GM23338 (cell line): ENCODE measurements at regions not wholly inside any gene's neighbourhood (a gene's known extent, or its start where the extent isn't known, plus 50 kb on each side); places are given as distances from the start of the nearest gene placed in this dataset.

Experiments used
- CREB1 ChIP-seq: fragments of 250-450 bp; sonication (Bioruptor Pico); IDR thresholded peaks from 2 replicates; pipeline ENCODE4 v1.5.0; 2020; ENCODE audit warnings: low read depth, mild to moderate bottlenecking, moderate library complexity
- POLR2AphosphoS5 ChIP-seq: IDR thresholded peaks from 2 replicates; pipeline ENCODE4 v1.6.1; 2016; ENCODE audit warnings: antibody characterized with exemption, low read depth
- TF ChIP-seq, protein P1 (sequence below), 2 experiments: fragments of 200-600 bp in 1 of 2; sonication (generic) in 1 of 2; conservative IDR thresholded peaks; 2 replicates each; pipeline versions ENCODE4 v1.5.1 to v1.6.1; 2016 to 2017; ENCODE audit warnings: antibody characterized with exemption in 2 of 2, low read depth in 2 of 2, mild to moderate bottlenecking in 2 of 2, moderate library complexity in 1 of 2
- TF ChIP-seq, protein P2 (sequence below): IDR thresholded peaks from one replicate; pipeline ENCODE4 v1.6.1; 2018; ENCODE audit warnings: antibody characterized with exemption; ENCODE audit not compliant: unreplicated experiment
- TF ChIP-seq, protein P3 (sequence below): fragments of 250-450 bp; sonication (Bioruptor Pico); IDR thresholded peaks from 2 replicates; pipeline ENCODE4 v1.5.0; 2020; ENCODE audit warnings: mild to moderate bottlenecking, moderate library complexity

GRCh38 chr2:129827311-129828090, 152.0 kb upstream of the RAB6C start:
- TF ChIP-seq, protein P1, sequence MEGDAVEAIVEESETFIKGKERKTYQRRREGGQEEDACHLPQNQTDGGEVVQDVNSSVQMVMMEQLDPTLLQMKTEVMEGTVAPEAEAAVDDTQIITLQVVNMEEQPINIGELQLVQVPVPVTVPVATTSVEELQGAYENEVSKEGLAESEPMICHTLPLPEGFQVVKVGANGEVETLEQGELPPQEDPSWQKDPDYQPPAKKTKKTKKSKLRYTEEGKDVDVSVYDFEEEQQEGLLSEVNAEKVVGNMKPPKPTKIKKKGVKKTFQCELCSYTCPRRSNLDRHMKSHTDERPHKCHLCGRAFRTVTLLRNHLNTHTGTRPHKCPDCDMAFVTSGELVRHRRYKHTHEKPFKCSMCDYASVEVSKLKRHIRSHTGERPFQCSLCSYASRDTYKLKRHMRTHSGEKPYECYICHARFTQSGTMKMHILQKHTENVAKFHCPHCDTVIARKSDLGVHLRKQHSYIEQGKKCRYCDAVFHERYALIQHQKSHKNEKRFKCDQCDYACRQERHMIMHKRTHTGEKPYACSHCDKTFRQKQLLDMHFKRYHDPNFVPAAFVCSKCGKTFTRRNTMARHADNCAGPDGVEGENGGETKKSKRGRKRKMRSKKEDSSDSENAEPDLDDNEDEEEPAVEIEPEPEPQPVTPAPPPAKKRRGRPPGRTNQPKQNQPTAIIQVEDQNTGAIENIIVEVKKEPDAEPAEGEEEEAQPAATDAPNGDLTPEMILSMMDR (conservative IDR thresholded peaks at IDR 0.05; ENCODE audit: low read depth in 2 of 2) = peak in 1 of 2 experiments; percentile 44; a peak in 2 of 4 replicates
- TF ChIP-seq, protein P2, sequence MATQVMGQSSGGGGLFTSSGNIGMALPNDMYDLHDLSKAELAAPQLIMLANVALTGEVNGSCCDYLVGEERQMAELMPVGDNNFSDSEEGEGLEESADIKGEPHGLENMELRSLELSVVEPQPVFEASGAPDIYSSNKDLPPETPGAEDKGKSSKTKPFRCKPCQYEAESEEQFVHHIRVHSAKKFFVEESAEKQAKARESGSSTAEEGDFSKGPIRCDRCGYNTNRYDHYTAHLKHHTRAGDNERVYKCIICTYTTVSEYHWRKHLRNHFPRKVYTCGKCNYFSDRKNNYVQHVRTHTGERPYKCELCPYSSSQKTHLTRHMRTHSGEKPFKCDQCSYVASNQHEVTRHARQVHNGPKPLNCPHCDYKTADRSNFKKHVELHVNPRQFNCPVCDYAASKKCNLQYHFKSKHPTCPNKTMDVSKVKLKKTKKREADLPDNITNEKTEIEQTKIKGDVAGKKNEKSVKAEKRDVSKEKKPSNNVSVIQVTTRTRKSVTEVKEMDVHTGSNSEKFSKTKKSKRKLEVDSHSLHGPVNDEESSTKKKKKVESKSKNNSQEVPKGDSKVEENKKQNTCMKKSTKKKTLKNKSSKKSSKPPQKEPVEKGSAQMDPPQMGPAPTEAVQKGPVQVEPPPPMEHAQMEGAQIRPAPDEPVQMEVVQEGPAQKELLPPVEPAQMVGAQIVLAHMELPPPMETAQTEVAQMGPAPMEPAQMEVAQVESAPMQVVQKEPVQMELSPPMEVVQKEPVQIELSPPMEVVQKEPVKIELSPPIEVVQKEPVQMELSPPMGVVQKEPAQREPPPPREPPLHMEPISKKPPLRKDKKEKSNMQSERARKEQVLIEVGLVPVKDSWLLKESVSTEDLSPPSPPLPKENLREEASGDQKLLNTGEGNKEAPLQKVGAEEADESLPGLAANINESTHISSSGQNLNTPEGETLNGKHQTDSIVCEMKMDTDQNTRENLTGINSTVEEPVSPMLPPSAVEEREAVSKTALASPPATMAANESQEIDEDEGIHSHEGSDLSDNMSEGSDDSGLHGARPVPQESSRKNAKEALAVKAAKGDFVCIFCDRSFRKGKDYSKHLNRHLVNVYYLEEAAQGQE = no peak
- TF ChIP-seq POLR2AphosphoS5 = peak; percentile 32; the same call in 1 of the 2 replicates
- TF ChIP-seq, protein P3, sequence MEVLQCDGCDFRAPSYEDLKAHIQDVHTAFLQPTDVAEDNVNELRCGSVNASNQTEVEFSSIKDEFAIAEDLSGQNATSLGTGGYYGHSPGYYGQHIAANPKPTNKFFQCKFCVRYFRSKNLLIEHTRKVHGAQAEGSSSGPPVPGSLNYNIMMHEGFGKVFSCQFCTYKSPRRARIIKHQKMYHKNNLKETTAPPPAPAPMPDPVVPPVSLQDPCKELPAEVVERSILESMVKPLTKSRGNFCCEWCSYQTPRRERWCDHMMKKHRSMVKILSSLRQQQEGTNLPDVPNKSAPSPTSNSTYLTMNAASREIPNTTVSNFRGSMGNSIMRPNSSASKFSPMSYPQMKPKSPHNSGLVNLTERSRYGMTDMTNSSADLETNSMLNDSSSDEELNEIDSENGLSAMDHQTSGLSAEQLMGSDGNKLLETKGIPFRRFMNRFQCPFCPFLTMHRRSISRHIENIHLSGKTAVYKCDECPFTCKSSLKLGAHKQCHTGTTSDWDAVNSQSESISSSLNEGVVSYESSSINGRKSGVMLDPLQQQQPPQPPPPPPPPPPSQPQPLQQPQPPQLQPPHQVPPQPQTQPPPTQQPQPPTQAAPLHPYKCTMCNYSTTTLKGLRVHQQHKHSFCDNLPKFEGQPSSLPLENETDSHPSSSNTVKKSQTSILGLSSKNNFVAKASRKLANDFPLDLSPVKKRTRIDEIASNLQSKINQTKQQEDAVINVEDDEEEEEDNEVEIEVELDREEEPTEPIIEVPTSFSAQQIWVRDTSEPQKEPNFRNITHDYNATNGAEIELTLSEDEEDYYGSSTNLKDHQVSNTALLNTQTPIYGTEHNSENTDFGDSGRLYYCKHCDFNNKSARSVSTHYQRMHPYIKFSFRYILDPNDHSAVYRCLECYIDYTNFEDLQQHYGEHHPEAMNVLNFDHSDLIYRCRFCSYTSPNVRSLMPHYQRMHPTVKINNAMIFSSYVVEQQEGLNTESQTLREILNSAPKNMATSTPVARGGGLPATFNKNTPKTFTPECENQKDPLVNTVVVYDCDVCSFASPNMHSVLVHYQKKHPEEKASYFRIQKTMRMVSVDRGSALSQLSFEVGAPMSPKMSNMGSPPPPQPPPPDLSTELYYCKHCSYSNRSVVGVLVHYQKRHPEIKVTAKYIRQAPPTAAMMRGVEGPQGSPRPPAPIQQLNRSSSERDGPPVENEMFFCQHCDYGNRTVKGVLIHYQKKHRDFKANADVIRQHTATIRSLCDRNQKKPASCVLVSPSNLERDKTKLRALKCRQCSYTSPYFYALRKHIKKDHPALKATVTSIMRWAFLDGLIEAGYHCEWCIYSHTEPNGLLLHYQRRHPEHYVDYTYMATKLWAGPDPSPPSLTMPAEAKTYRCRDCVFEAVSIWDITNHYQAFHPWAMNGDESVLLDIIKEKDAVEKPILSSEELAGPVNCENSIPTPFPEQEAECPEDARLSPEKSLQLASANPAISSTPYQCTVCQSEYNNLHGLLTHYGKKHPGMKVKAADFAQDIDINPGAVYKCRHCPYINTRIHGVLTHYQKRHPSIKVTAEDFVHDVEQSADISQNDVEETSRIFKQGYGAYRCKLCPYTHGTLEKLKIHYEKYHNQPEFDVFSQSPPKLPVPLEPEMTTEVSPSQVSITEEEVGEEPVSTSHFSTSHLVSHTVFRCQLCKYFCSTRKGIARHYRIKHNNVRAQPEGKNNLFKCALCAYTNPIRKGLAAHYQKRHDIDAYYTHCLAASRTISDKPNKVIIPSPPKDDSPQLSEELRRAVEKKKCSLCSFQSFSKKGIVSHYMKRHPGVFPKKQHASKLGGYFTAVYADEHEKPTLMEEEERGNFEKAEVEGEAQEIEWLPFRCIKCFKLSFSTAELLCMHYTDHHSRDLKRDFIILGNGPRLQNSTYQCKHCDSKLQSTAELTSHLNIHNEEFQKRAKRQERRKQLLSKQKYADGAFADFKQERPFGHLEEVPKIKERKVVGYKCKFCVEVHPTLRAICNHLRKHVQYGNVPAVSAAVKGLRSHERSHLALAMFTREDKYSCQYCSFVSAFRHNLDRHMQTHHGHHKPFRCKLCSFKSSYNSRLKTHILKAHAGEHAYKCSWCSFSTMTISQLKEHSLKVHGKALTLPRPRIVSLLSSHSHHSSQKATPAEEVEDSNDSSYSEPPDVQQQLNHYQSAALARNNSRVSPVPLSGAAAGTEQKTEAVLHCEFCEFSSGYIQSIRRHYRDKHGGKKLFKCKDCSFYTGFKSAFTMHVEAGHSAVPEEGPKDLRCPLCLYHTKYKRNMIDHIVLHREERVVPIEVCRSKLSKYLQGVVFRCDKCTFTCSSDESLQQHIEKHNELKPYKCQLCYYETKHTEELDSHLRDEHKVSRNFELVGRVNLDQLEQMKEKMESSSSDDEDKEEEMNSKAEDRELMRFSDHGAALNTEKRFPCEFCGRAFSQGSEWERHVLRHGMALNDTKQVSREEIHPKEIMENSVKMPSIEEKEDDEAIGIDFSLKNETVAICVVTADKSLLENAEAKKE = no peak
- TF ChIP-seq CREB1 (CRISPR knock-in tag) = no peak
